DMS153 (cell line): ENCODE measurements at regions not wholly inside any gene's neighbourhood (a gene's known extent, or its start where the extent isn't known, plus 50 kb on each side); places are given as distances from the start of the nearest gene placed in this dataset.
A peak's percentile ranks its signal among the peaks of the same experiment; 100 is the strongest.
"Not testable (repeated sequence)": the region's sequence is repeated elsewhere in the genome, so short reads cannot be mapped to it uniquely, and the experiment has no call there.

ENCODE experiments used
- DNase-seq: peaks from one replicate; lab custom pipeline; 2025; lab: John Stamatoyannopoulos, UW

- not testable (repeated sequence) for DNase-seq
Measured at GRCh38 chr6:141969768-141970415, 162.8 kb upstream of the GJE1 start.

- DNase-seq: no peak
Measured at GRCh38 chr6:141969201-141969600, 163.5 kb upstream of the GJE1 start.

GRCh38 chr6:141968632-141969031 is 164.1 kb upstream of the GJE1 start:
- DNase-seq: no peak

DNA sequence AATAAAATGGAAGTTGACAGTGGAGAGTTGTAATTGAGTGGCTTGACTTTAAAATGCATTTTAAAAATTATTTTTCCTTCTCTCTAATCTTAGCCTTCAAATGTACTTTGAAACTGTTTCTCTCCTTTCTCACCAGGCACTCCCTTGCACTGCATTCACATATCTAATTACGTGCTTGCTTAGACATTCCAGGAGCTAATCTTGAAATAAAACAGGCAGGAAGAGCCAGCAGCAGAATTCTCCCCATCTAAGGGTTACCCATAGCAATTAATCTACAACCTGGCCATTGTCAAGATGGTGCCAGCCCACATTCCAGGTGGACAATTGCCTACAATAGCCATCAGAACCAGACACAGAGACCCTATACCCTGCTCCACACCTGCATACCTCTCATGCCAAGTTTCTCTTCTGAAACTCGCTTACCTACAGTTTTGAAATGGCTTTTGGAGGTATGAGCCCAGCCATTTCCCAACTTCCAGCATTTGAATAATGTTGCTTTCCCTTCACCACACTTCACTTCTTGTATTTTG is 167.6 kb upstream of the GJE1 start:
- DNase-seq: no peak

DNA sequence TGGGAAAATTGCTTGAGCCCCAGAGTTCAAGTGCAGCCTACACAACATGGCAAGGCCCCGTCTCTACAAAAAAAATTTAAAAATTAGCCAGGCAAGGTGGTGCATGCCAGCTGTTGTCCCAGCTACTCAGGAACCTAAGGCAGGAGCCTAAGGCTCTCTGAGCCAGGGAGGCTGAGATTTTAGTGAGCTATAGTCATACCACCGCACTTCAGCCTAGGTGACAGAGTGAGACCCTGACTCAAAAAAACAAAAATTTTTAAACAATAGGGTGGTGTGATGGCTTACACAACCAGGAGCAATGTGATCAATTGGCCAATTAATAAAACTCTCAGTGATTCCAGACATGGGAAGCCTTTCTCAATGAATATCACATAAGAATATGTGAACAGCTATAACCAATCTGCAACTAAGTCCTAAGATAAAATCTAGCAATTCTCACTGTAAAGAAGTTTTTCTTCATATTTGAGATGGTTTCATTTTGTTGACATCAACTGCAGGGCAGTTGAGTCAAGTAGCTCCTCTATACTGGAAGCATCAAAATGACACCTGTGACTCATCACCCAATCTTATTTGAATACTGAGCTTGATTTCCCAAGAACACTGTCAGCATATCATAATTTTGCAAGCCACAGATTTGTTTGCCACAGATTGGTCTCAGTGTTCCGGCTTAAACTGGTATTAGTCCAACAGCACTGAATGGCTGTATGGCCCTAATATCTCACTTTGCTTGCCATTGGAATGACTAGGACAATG is 169.0 kb upstream of the GJE1 start:
- DNase-seq: no peak

DNA sequence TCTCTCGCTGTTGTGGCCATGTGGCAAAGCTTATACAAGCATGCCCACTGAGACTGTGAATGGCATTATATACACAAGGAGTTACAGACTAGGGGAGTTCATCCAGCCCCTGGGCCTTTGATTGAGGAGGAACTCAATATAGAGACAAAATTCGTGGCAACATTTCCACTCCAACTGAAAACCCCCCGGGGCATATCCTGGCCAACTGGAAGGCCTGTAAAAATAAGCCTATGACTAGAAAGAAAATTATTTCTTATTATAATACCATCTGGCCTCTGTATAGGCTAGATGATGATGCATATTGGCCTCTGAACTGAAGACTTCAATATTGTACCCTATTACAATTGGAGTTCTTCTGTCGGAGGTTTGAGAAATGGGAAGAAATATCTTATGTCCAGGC is 175.5 kb upstream of the GJE1 start:
- no peak for DNase-seq

- no peak for DNase-seq
Measured at GRCh38 chr6:141956868-141957267, 175.9 kb upstream of the GJE1 start.

- peak; percentile 17 for DNase-seq
Measured at GRCh38 chr6:141956046-141956761, 176.5 kb upstream of the GJE1 start.

GRCh38 chr6:141953072-141953471 is 179.7 kb upstream of the GJE1 start:
- DNase-seq: no peak

DNA sequence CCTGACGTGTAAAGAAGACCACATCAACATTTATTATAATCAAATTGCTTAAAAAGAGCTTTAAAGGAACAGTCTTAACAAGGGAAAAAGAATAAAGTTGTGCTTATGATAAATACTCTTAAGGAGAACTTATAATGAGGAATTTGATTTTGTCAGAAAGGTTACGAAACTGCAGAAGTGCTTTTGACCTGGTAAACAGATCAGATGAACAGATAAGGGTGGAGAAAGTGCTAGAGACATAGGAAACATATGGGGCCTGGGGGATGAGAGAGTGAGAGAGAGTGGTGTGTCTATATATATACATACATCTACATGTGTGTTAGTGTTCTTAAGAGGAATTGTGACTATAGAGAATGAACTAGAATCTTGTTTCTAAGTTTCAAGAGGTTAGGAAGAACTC is 186.2 kb upstream of the GJE1 start:
- no peak for DNase-seq

DNA sequence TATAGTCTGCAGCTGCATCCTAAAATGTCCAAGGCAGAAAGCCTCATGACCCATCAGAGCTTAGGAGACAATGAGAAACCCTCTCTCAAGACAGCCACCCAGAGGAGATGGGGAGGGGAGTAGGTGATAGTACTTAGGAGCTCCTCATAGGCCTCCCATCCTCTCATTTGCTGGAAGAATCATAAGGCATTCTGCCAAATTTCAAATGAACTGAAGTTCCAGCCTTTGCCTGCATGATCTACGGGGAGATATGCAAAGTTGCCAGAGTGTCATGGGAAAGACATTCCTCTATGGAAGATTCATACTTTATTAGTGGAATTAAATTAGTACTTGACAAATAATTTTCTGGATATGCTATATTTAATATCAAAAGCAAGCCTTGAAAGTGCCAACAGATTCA is 194.1 kb upstream of the GJE1 start:
- no peak for DNase-seq

DNA sequence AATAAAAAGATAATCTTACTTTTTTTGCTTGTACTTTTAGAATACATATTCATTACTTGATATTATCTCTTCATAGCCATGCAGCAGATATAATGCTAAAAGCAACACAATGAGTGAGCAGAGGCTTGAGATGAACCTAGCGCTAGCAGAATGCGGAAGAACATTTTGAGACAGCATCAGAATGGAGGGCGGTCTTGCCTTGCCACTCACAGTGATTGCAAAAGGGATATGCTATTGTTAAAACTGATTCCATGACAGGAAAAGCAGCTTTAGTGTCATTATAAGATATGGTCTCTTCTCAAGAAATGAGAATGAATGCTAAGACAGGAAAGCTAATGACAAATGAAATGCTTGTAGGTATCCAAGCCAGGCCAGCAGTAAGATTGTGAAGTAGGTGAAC is 200.0 kb upstream of the GJE1 start:
- DNase-seq: no peak

GRCh38 chr6:141926200-141926900 is 206.4 kb upstream of the GJE1 start:
- DNase-seq: not testable (repeated sequence)

DNA sequence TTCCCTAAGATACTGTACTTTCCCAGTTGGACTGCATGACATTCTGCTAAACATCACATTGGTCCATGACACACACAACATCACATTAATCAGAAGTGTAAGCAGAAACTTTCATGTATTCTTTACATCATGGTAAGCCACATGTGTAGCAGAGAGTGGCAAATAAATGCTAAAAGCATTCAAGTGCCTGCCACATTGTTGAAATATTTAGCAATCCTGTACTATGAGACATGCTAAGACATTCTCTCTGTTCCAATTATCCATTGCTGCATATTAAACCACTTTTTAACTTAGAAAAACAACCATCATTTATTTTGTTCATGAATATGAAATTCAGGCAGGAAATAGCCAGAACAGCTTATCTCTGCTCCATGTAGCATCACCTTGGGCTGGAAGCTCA is 207.7 kb upstream of the GJE1 start:
- DNase-seq: no peak

DNA sequence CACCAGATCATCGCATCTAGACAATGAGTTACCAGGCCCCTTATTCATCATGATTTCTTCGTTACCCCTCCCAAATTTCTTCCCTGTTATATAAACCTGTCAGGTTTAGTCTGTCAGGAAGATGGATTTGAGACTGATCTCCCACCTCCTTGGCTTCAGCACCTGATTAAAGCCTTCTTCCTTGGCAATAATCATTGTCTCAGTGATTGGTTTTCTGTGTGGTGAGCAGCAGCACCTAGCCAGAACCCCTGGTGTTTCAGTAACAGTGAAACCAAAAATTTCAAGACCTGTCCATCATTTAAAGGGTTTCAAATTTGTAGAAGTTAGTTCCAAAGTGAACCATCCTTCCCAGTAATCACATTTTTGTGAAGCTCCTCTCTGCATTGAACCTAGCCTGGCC is 209.8 kb upstream of the GJE1 start:
- DNase-seq: no peak

DNA sequence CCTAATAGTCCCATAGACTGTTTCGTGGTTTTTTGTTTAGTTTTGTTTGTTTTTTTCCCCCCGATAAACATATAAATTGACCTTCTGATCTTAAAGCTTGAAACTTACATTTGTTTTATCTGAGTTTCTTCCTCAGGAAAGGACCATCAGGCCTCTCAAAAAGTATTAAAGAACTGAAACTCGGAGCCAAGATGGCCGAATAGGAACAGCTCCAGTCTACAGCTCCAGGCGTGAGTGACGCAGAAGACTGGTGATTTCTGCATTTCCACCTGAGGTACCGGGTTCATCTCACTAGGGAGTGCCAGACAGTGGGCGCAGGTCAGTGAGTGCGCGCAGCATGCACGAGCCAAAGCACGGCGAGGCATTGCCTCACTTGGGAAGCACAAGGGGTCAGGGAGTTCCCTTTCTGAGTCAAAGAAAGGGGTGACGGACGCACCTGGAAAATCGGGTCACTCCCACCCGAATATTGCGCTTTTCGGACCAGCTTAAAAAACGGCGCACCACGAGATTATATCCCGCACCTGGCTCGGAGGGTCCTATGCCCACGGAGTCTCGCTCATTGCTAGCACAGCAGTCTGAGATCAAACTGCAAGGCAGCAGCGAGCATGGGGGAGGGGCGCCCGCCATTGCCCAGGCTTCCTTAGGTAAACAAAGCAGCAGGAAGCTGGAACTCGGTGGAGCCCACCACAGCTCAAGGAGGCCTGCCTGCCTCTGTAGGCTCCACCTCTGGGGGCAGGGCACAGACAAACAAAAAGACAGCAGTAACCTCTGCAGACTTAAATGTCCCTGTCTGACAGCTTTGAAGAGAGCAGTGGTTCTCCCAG is 215.8 kb upstream of the GJE1 start:
- not testable (repeated sequence) for DNase-seq

DNA sequence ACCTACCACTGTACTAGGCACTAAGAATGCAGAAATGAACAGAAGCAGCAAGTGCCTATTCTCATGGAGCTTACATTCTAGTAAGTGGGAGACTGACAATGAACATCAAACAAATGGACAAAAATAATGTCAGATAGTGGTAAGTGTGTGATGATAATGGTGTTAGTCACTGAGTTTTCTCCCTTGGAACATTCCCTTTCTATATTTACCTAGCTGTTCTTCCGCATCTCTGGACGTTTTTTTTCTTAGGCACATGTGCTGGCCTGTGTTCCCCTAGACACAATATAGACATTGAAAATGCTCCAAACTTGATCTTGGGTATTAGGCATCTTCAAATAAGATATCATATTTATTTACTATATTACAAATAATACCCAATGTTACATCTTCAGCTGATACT is 218.1 kb upstream of the GJE1 start:
- no peak for DNase-seq

DNA sequence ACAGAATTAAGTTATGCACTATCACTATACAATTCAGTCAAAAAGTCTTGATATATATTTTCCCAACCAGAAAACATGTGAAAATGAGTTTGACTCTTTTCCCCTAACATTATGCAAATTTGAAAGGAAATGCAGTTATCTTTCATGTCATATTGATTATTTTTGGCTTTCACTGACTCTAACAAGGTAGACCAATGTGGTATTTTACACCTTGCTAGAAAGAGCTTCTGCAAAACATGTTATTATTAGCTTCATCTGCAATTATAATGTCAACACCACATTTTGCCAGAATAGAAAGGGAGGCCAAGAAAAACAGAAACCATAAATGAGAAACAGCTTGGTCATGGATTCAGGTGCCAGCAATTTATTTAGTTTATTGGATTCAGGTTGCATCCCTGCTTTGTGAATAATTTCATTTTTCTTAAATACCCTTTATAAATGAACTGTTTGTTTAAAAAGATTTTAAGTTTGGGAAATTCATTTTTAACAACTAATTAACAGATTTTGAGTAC is 226.1 kb upstream of the GJE1 start:
- no peak for DNase-seq

DNA sequence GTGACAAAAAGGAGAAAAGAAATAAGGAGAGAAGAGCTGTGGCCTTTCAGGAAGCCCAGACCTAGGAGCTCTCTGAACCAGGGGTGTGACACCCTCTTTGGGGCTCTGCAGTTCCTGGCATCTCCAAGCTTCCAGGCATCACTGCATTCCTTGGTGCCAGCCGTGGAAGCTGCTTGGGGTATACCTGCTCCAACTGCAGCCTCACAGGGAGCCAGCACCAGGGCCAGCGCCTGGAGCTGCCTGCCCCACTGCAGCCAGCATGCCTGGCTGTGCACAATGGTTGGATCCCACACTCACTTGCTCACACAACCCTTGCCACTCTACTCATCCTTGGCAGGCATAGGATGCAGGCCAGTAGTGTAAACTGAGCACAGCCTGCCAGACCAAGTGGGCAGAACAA is 242.1 kb upstream of the GJE1 start:
- no peak for DNase-seq

DNA sequence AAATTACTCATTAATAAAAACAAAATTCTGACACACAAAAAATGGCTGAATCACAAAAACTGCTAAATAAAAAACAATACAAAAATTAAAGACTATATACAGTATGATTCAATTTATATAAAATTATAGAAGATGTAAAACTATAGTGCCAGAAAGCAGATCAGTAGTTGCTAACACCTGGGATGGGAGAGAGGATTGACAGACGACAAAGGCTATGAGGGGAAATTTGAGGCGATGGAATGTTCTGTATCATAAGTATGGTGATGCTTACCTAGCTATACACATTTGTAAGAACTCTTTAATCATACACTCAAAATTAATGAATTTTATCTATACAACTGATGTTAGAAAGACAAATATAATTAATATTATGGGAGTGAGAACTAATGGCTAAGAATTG is 247.9 kb upstream of the GJE1 start:
- no peak for DNase-seq

- no peak for DNase-seq
Measured at GRCh38 chr6:141878686-141879085, 254.0 kb upstream of the GJE1 start.
